Loucy (cell line): ENCODE measurements at regions not wholly inside any gene's neighbourhood (a gene's known extent, or its start where the extent isn't known, plus 50 kb on each side); places are given as distances from the start of the nearest gene placed in this dataset.

Source experiments
- EZH2phosphoT487 ChIP-seq: fragments of 200-600 bp; IDR thresholded peaks from 2 replicates; pipeline ENCODE4 v1.6.1; 2018; ENCODE audit warnings: antibody characterized with exemption, mild to moderate bottlenecking, moderate library complexity, borderline replicate concordance
- TF ChIP-seq, protein P1 (sequence below): fragments of 200-600 bp; sonication (generic); conservative IDR thresholded peaks from 2 replicates; pipeline ENCODE4 v1.5.1; 2014; ENCODE audit warnings: mild to moderate bottlenecking, antibody characterized with exemption, low read length

GRCh38 chr1:5227114-5227513 lies 572.7 kb downstream of the AJAP1 start:
- TF ChIP-seq, protein P1, sequence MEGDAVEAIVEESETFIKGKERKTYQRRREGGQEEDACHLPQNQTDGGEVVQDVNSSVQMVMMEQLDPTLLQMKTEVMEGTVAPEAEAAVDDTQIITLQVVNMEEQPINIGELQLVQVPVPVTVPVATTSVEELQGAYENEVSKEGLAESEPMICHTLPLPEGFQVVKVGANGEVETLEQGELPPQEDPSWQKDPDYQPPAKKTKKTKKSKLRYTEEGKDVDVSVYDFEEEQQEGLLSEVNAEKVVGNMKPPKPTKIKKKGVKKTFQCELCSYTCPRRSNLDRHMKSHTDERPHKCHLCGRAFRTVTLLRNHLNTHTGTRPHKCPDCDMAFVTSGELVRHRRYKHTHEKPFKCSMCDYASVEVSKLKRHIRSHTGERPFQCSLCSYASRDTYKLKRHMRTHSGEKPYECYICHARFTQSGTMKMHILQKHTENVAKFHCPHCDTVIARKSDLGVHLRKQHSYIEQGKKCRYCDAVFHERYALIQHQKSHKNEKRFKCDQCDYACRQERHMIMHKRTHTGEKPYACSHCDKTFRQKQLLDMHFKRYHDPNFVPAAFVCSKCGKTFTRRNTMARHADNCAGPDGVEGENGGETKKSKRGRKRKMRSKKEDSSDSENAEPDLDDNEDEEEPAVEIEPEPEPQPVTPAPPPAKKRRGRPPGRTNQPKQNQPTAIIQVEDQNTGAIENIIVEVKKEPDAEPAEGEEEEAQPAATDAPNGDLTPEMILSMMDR: no peak
- no peak for TF ChIP-seq EZH2phosphoT487
